ENCODE measurements at regions not wholly inside any gene's neighbourhood (a gene's known extent, or its start where the extent isn't known, plus 50 kb on each side); places are given as distances from the start of the nearest gene placed in this dataset.

GRCh38 chr2:5751873-5752482 lies 59.8 kb downstream of the SOX11 start:
- POLR2A ChIA-PET, result no interaction called here
- no peaks in the 10 kb centered on the region for H3K36me3 Mint-ChIP-seq (ENCODE audit: low read depth)
- no peaks in the 10 kb centered on the region for H3K4me1 Mint-ChIP-seq
- CTCF ChIA-PET, result no interaction called here
- no peak overlapping the region for H3K27ac Mint-ChIP-seq
- no peak overlapping the region for H3K4me3 Mint-ChIP-seq
- DNase-seq, result no peak
- H3K27me3 Mint-ChIP-seq, result no peaks in the 10 kb centered on the region
- no peaks in the 10 kb centered on the region for H3K9me3 Mint-ChIP-seq

- no peak for DNase-seq
- ChIA-PET POLR2A (no interaction called here), CTCF (no interaction called here)
- Mint-ChIP-seq H3K27ac (no peak overlapping the region), H3K4me1 (no peaks in the 10 kb centered on the region), H3K36me3 (ENCODE audit: low read depth) (no peaks in the 10 kb centered on the region), H3K9me3 (no peaks in the 10 kb centered on the region), H3K27me3 (no peaks in the 10 kb centered on the region), H3K4me3 (no peak overlapping the region)
Observed at GRCh38 chr2:5756272-5756671, 64.1 kb downstream of the SOX11 start.

GRCh38 chr2:5758346-5758745 lies 66.2 kb downstream of the SOX11 start:
- ChIA-PET POLR2A (no interaction called here), CTCF (no interaction called here)
- H3K36me3 Mint-ChIP-seq (ENCODE audit: low read depth), result no peaks in the 10 kb centered on the region
- no peak overlapping the region for H3K27ac Mint-ChIP-seq
- DNase-seq, result no peak
- no peaks in the 10 kb centered on the region for H3K4me1 Mint-ChIP-seq
- no peaks in the 10 kb centered on the region for H3K9me3 Mint-ChIP-seq
- H3K27me3 Mint-ChIP-seq, result no peaks in the 10 kb centered on the region
- no peak overlapping the region for H3K4me3 Mint-ChIP-seq

- H3K4me1 Mint-ChIP-seq, result no peaks in the 10 kb centered on the region
- no peak for DNase-seq
- ChIA-PET CTCF (interaction anchor here (0.6 kb wide), 1 partner anchor 1006 kb away, joined by 3 read pairs; no protein-coding TSS in a partner anchor), POLR2A (no interaction called here)
- no peak overlapping the region for H3K27ac Mint-ChIP-seq
- no peaks in the 10 kb centered on the region for H3K9me3 Mint-ChIP-seq
- H3K27me3 Mint-ChIP-seq, result no peaks in the 10 kb centered on the region
- no peak overlapping the region for H3K4me3 Mint-ChIP-seq
- H3K36me3 Mint-ChIP-seq (ENCODE audit: low read depth), result no peaks in the 10 kb centered on the region
Observed at GRCh38 chr2:5759949-5760348, 67.8 kb downstream of the SOX11 start.

GRCh38 chr2:5763531-5763930 lies 71.3 kb downstream of the SOX11 start:
- CTCF ChIA-PET, result no interaction called here
- no peak overlapping the region for H3K27ac Mint-ChIP-seq
- POLR2A ChIA-PET, result no interaction called here

GRCh38 chr2:5764041-5764440 lies 71.9 kb downstream of the SOX11 start:
- H3K4me1 Mint-ChIP-seq, result no peaks in the 10 kb centered on the region
- no peak overlapping the region for H3K4me3 Mint-ChIP-seq
- no peaks in the 10 kb centered on the region for H3K36me3 Mint-ChIP-seq (ENCODE audit: low read depth)
- H3K27me3 Mint-ChIP-seq, result no peaks in the 10 kb centered on the region
- no peaks in the 10 kb centered on the region for H3K9me3 Mint-ChIP-seq
- POLR2A ChIA-PET, result no interaction called here
- no peak overlapping the region for H3K27ac Mint-ChIP-seq
- DNase-seq, result no peak
- CTCF ChIA-PET, result no interaction called here

More at GRCh38 chr2:5763531-5763930, 71.3 kb downstream of the SOX11 start:
- Mint-ChIP-seq H3K9me3 (no peaks in the 10 kb centered on the region), H3K27me3 (no peaks in the 10 kb centered on the region), H3K4me3 (no peak overlapping the region), H3K4me1 (no peaks in the 10 kb centered on the region), H3K36me3 (ENCODE audit: low read depth) (no peaks in the 10 kb centered on the region)
- no peak for DNase-seq

- POLR2A ChIA-PET, result no interaction called here
- H3K27me3 Mint-ChIP-seq, result no peaks in the 10 kb centered on the region
Observed at GRCh38 chr2:5766056-5766455, 73.9 kb downstream of the SOX11 start.

GRCh38 chr2:5766561-5766960 lies 74.4 kb downstream of the SOX11 start:
- POLR2A ChIA-PET, result no interaction called here
- no peaks in the 10 kb centered on the region for H3K4me1 Mint-ChIP-seq
- H3K4me3 Mint-ChIP-seq, result no peak overlapping the region
- H3K9me3 Mint-ChIP-seq, result no peaks in the 10 kb centered on the region
- no peak overlapping the region for H3K27ac Mint-ChIP-seq
- no peaks in the 10 kb centered on the region for H3K36me3 Mint-ChIP-seq (ENCODE audit: low read depth)
- no peaks in the 10 kb centered on the region for H3K27me3 Mint-ChIP-seq
- CTCF ChIA-PET, result no interaction called here
- DNase-seq, result no peak

More at GRCh38 chr2:5766056-5766455, 73.9 kb downstream of the SOX11 start:
- CTCF ChIA-PET, result no interaction called here
- DNase-seq, result no peak
- no peaks in the 10 kb centered on the region for H3K36me3 Mint-ChIP-seq (ENCODE audit: low read depth)
- no peak overlapping the region for H3K4me3 Mint-ChIP-seq
- H3K9me3 Mint-ChIP-seq, result no peaks in the 10 kb centered on the region
- no peak overlapping the region for H3K27ac Mint-ChIP-seq
- no peaks in the 10 kb centered on the region for H3K4me1 Mint-ChIP-seq

- no peaks in the 10 kb centered on the region for H3K4me1 Mint-ChIP-seq
- no peak overlapping the region for H3K27ac Mint-ChIP-seq
- H3K36me3 Mint-ChIP-seq (ENCODE audit: low read depth), result no peaks in the 10 kb centered on the region
- H3K27me3 Mint-ChIP-seq, result no peaks in the 10 kb centered on the region
- H3K9me3 Mint-ChIP-seq, result no peaks in the 10 kb centered on the region
- POLR2A ChIA-PET, result no interaction called here
- no peak overlapping the region for H3K4me3 Mint-ChIP-seq
- CTCF ChIA-PET, result no interaction called here
- no peak for DNase-seq
Observed at GRCh38 chr2:5777131-5777535, 84.9 kb downstream of the SOX11 start.

- H3K27me3 Mint-ChIP-seq, result no peaks in the 10 kb centered on the region
- no peak for DNase-seq
- H3K9me3 Mint-ChIP-seq, result peaks cover 3% of the 10 kb centered on the region
- no peaks in the 10 kb centered on the region for H3K36me3 Mint-ChIP-seq (ENCODE audit: low read depth)
- ChIA-PET CTCF (no interaction called here), POLR2A (no interaction called here)
- no peaks in the 10 kb centered on the region for H3K4me1 Mint-ChIP-seq
- H3K4me3 Mint-ChIP-seq, result no peak overlapping the region
- H3K27ac Mint-ChIP-seq, result no peak overlapping the region
Observed at GRCh38 chr2:5781679-5782078, 89.5 kb downstream of the SOX11 start.

- Mint-ChIP-seq H3K27me3 (no peaks in the 10 kb centered on the region), H3K4me1 (no peaks in the 10 kb centered on the region), H3K9me3 (peaks cover 4% of the 10 kb centered on the region), H3K4me3 (no peak overlapping the region), H3K36me3 (ENCODE audit: low read depth) (no peaks in the 10 kb centered on the region), H3K27ac (no peak overlapping the region)
- CTCF ChIA-PET, result no interaction called here
- POLR2A ChIA-PET, result no interaction called here
- DNase-seq, result no peak
Observed at GRCh38 chr2:5782103-5782502, 89.9 kb downstream of the SOX11 start.

- CTCF ChIA-PET, result no interaction called here
- Mint-ChIP-seq H3K4me3 (no peak overlapping the region), H3K36me3 (ENCODE audit: low read depth) (no peaks in the 10 kb centered on the region), H3K4me1 (no peaks in the 10 kb centered on the region), H3K27me3 (no peaks in the 10 kb centered on the region), H3K27ac (no peak overlapping the region), H3K9me3 (peaks cover 8% of the 10 kb centered on the region)
- POLR2A ChIA-PET, result no interaction called here
- no peak for DNase-seq
Observed at GRCh38 chr2:5788447-5788846, 96.3 kb downstream of the SOX11 start.

GRCh38 chr2:5791371-5791770 lies 99.2 kb downstream of the SOX11 start:
- ChIA-PET POLR2A (no interaction called here), CTCF (no interaction called here)
- no peaks in the 10 kb centered on the region for H3K27me3 Mint-ChIP-seq
- no peaks in the 10 kb centered on the region for H3K4me1 Mint-ChIP-seq
- H3K4me3 Mint-ChIP-seq, result no peak overlapping the region
- no peaks in the 10 kb centered on the region for H3K36me3 Mint-ChIP-seq (ENCODE audit: low read depth)
- DNase-seq, result no peak
- H3K9me3 Mint-ChIP-seq, result peaks cover 8% of the 10 kb centered on the region
- no peak overlapping the region for H3K27ac Mint-ChIP-seq

- H3K36me3 Mint-ChIP-seq (ENCODE audit: low read depth), result no peaks in the 10 kb centered on the region
- no peaks in the 10 kb centered on the region for H3K4me1 Mint-ChIP-seq
- no peak overlapping the region for H3K4me3 Mint-ChIP-seq
- no peak for DNase-seq
- ChIA-PET POLR2A (no interaction called here), CTCF (no interaction called here)
- H3K27me3 Mint-ChIP-seq, result no peaks in the 10 kb centered on the region
- peaks cover 2% of the 10 kb centered on the region for H3K9me3 Mint-ChIP-seq
- no peak overlapping the region for H3K27ac Mint-ChIP-seq
Observed at GRCh38 chr2:5794012-5794411, 101.8 kb downstream of the SOX11 start.
